GM21619 (cell line): ENCODE measurements at regions not wholly inside any gene's neighbourhood (a gene's known extent, or its start where the extent isn't known, plus 50 kb on each side); places are given as distances from the start of the nearest gene placed in this dataset.
A peak's percentile ranks its signal among the peaks of the same experiment; 100 is the strongest.

ENCODE experiments used
- ATAC-seq: cut with Tn5 transposase; IDR thresholded peaks from one replicate; pipeline ENCODE4 v1.9.1; 2021; ENCODE audit not compliant: unreplicated experiment

DNA sequence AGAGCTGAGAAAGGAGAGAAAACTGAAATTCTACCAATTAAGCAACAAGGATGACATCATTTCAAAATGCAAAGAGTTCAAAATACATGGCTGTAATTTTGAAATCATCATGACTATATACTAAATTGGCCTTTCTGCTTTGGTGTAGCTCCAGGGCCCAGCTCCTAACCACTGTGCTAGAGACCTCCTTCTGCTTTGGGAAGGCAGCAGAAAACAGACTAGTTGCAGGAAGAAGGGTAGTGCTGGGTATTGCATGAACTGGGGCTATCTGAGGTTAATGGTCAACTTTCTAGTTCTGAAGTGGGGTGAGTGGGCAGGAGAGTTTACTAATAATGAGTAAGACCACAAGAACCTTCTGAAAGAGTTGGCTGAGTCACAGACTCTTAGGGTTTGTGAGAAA lies 66.2 kb downstream of the PTGER2 start:
- peak; percentile 100 for ATAC-seq
